Ovary (tissue), 3 donors: ENCODE measurements at regions not wholly inside any gene's neighbourhood (a gene's known extent, or its start where the extent isn't known, plus 50 kb on each side); places are given as distances from the start of the nearest gene placed in this dataset.

Experiments
- EP300 ChIP-seq: sonication (generic); formaldehyde crosslinking; IDR thresholded peaks from one replicate; pipeline ENCODE4 v1.6.1; 2017; ENCODE audit warnings: antibody characterized with exemption
- POLR2A ChIP-seq: fragments of 450-650 bp; IDR thresholded peaks from one replicate; pipeline ENCODE4 v1.6.1; 2017; ENCODE audit warnings: antibody characterized with exemption, mild to moderate bottlenecking, moderate library complexity
- TF ChIP-seq, protein P1 (sequence below), 3 donors: fragments of 450-650 bp in 2 of 3; fragments of 200-600 bp in 1 of 3; IDR thresholded peaks; one replicate each; pipeline versions ENCODE4 v1.5.1 to v1.8.0; 2016 to 2022; ENCODE audit warnings: antibody characterized with exemption in 3 of 3, mild to moderate bottlenecking in 1 of 3
- donor health status: DM: no; HTN: no; CAD: no.

DNA sequence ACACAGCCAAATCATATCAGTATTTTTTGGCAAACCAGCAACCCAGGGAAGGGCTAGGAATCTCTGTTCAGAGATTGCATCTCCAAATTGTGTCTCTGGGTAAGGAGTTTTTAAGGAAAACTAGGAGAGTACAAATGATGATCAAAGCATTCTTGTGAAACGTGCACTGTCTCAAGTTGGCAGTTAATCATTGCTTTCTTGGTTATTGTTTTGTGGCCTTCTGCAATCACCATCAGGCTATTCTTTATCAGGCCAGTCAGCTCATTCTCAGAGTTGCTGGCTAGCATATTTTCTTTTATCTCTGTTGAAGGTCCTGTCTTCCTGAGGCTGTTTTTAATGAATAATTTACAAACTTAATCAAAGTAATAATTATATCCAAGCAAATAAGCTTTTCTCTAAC, 129.1 kb upstream of the CCDC179 start:
- TF ChIP-seq, protein P1, sequence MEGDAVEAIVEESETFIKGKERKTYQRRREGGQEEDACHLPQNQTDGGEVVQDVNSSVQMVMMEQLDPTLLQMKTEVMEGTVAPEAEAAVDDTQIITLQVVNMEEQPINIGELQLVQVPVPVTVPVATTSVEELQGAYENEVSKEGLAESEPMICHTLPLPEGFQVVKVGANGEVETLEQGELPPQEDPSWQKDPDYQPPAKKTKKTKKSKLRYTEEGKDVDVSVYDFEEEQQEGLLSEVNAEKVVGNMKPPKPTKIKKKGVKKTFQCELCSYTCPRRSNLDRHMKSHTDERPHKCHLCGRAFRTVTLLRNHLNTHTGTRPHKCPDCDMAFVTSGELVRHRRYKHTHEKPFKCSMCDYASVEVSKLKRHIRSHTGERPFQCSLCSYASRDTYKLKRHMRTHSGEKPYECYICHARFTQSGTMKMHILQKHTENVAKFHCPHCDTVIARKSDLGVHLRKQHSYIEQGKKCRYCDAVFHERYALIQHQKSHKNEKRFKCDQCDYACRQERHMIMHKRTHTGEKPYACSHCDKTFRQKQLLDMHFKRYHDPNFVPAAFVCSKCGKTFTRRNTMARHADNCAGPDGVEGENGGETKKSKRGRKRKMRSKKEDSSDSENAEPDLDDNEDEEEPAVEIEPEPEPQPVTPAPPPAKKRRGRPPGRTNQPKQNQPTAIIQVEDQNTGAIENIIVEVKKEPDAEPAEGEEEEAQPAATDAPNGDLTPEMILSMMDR (IDR thresholded peaks at IDR 0.05), result no peak
- TF ChIP-seq POLR2A (no peak), EP300 (no peak)
